ENCODE measurements at regions not wholly inside any gene's neighbourhood (a gene's known extent, or its start where the extent isn't known, plus 50 kb on each side); places are given as distances from the start of the nearest gene placed in this dataset.

DNA sequence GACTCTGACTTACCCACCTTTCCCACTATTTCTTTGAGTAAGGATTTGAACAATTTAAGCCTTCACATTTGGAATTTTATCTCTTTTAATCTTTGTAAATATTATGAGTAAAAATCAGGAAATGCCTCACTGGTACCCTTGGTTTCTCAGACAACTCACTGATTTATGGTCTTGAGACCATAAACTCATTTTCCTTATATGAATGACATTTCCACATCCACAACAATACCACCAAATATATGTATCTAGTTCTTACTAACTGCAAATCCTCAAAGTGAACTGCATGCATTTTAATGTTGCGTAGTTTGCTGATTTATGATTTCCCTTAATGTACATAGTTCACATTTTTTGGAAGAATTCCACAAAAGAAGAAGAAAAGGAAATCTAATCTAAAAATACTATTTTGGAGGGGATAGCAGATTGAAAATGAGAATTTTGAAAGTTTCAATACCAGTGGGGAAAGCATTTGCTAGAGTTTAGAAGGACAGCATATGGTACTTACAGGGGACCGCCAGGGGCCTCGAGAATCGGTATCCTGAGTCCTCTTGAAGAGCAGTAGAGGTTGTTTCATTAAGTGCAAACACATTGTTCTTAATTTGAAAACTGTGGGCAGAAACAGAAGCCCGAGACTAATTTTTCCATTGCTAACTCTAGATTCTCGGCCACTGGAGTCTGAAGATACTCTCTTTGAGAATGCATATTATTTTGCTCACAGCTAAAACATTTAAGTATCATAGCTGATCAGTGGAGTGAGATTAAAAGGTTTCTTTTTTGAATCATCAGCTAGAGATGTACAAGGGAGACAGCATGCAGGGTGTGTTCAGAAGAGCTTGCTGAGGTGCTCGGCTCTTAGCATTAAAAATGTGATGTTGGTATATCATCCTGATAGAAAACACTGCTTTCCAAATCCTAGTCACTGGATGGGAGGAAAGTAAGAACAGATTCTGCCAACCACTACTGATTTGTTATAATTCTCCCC, 964.0 kb downstream of the GATA3 start:
- DNase-seq (ENCODE audit: extremely low read depth, low read depth) = no peak
- TF ChIP-seq CTCF (IDR thresholded peaks at IDR 0.05; ENCODE audit: low read depth, low read length, missing control alignments) = no peak

GRCh38 chr10:9023206-9023605, 968.7 kb downstream of the GATA3 start:
- no peak for DNase-seq (ENCODE audit: extremely low read depth, low read depth)

More for the DNA sequence above, 964.0 kb downstream of the GATA3 start:
- H3K4me3 ChIP-seq (replicated peaks; ENCODE audit: low read depth, low read length) = no peak overlapping the region

GRCh38 chr10:9024210-9024609, 969.7 kb downstream of the GATA3 start:
- no peak for TF ChIP-seq CTCF (IDR thresholded peaks at IDR 0.05; ENCODE audit: low read depth, low read length, missing control alignments)
- no peak for DNase-seq (ENCODE audit: extremely low read depth, low read depth)
- H3K4me3 ChIP-seq (replicated peaks; ENCODE audit: low read depth, low read length) = no peak overlapping the region

More at GRCh38 chr10:9023206-9023605, 968.7 kb downstream of the GATA3 start:
- H3K4me3 ChIP-seq (replicated peaks; ENCODE audit: low read depth, low read length) = no peak overlapping the region
- no peak for TF ChIP-seq CTCF (IDR thresholded peaks at IDR 0.05; ENCODE audit: low read depth, low read length, missing control alignments)

- DNase-seq (ENCODE audit: extremely low read depth, low read depth) = no peak
- no peak for TF ChIP-seq CTCF (IDR thresholded peaks at IDR 0.05; ENCODE audit: low read depth, low read length, missing control alignments)
- no peak overlapping the region for H3K4me3 ChIP-seq (replicated peaks; ENCODE audit: low read depth, low read length)
Measured at GRCh38 chr10:9028231-9028630, 973.7 kb downstream of the GATA3 start.

GRCh38 chr10:9035355-9035754, 980.9 kb downstream of the GATA3 start:
- no peak for DNase-seq (ENCODE audit: extremely low read depth, low read depth)
- no peak overlapping the region for H3K4me3 ChIP-seq (replicated peaks; ENCODE audit: low read depth, low read length)
- TF ChIP-seq CTCF (IDR thresholded peaks at IDR 0.05; ENCODE audit: low read depth, low read length, missing control alignments) = no peak

- TF ChIP-seq CTCF (IDR thresholded peaks at IDR 0.05; ENCODE audit: low read depth, low read length, missing control alignments) = no peak
- H3K4me3 ChIP-seq (replicated peaks; ENCODE audit: low read depth, low read length) = no peak overlapping the region
- no peak for DNase-seq (ENCODE audit: extremely low read depth, low read depth)
Measured at GRCh38 chr10:9036711-9037204, 982.3 kb downstream of the GATA3 start.
